Activated T-helper 1 cell treated with Interleukin-2 at 50 U/mL for 16 hours (primary cell): ENCODE measurements at regions not wholly inside any gene's neighbourhood (a gene's known extent, or its start where the extent isn't known, plus 50 kb on each side); places are given as distances from the start of the nearest gene placed in this dataset.
"Not testable (repeated sequence)": the region's sequence is repeated elsewhere in the genome, so short reads cannot be mapped to it uniquely, and the experiment has no call there.

Experiments used
- DNase-seq: peaks from one replicate; pipeline ENCODE4 v3.0.0-alpha.2; 2020; ENCODE audit warnings: low read depth

GRCh38 chr1:222037720-222038119, 295.8 kb upstream of the DUSP10 start:
- DNase-seq: no peak

GRCh38 chr1:222034790-222035189, 292.9 kb upstream of the DUSP10 start:
- DNase-seq: no peak

- DNase-seq: no peak
These were observed 291.6 kb upstream of the DUSP10 start for GRCh38 chr1:222033450-222033849.

GRCh38 chr1:222031318-222031717, 289.4 kb upstream of the DUSP10 start:
- DNase-seq: no peak

- no peak for DNase-seq
These were observed 286.8 kb upstream of the DUSP10 start for GRCh38 chr1:222028676-222029075.

GRCh38 chr1:222028116-222028515, 286.2 kb upstream of the DUSP10 start:
- DNase-seq: no peak

GRCh38 chr1:222026280-222026679, 284.4 kb upstream of the DUSP10 start:
- DNase-seq: no peak

GRCh38 chr1:222023025-222023424, 281.1 kb upstream of the DUSP10 start:
- DNase-seq: no peak

GRCh38 chr1:222021129-222021528, 279.2 kb upstream of the DUSP10 start:
- DNase-seq: no peak

- no peak for DNase-seq
These were observed 278.7 kb upstream of the DUSP10 start for GRCh38 chr1:222020553-222020952.

GRCh38 chr1:222019029-222019428, 277.1 kb upstream of the DUSP10 start:
- DNase-seq: no peak

GRCh38 chr1:222018041-222018440, 276.2 kb upstream of the DUSP10 start:
- no peak for DNase-seq

GRCh38 chr1:222015686-222016085, 273.8 kb upstream of the DUSP10 start:
- DNase-seq: no peak

- DNase-seq: no peak
These were observed 272.1 kb upstream of the DUSP10 start for GRCh38 chr1:222014001-222014400.

- DNase-seq: no peak
These were observed 270.9 kb upstream of the DUSP10 start for GRCh38 chr1:222012816-222013215.

GRCh38 chr1:222010306-222010705, 268.4 kb upstream of the DUSP10 start:
- no peak for DNase-seq

- no peak for DNase-seq
These were observed 267.3 kb upstream of the DUSP10 start for GRCh38 chr1:222009105-222009730.

- no peak for DNase-seq
These were observed 264.8 kb upstream of the DUSP10 start for GRCh38 chr1:222006715-222007114.

GRCh38 chr1:222004784-222005183, 262.9 kb upstream of the DUSP10 start:
- no peak for DNase-seq

GRCh38 chr1:222004034-222004433, 262.1 kb upstream of the DUSP10 start:
- DNase-seq: no peak

GRCh38 chr1:222002503-222002902, 260.6 kb upstream of the DUSP10 start:
- no peak for DNase-seq

GRCh38 chr1:222000131-222000530, 258.2 kb upstream of the DUSP10 start:
- DNase-seq: no peak

- no peak for DNase-seq
These were observed 256.9 kb upstream of the DUSP10 start for GRCh38 chr1:221998781-221999180.

GRCh38 chr1:221998186-221998612, 256.3 kb upstream of the DUSP10 start:
- DNase-seq: no peak

- DNase-seq: not testable (repeated sequence)
These were observed 255.1 kb upstream of the DUSP10 start for GRCh38 chr1:221997012-221997411.
